ENCODE measurements at regions not wholly inside any gene's neighbourhood (a gene's known extent, or its start where the extent isn't known, plus 50 kb on each side); places are given as distances from the start of the nearest gene placed in this dataset.
"Not testable (repeated sequence)": the region's sequence is repeated elsewhere in the genome, so short reads cannot be mapped to it uniquely, and the experiment has no call there.

DNA sequence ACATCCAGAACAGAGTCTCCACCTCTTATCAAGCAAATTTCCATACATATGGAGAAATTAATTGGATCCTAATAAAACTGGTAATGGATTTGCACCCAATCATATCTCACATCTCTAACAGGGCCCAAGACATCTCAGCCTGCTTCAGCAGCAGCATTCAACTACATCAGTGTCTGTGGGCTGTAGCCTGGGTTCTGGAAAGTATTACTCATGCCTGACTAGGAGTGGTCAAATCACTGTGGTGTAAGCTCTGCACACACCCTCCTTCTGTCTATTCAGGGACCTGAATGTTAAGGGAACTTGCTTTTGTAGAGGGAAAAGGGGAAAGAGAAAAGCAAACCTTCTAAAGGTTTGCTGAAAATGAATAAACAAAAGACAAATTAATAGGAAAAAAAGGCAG is 607.7 kb downstream of the RPIA start:
- not testable (repeated sequence) for DNase-seq (ENCODE audit: low read depth)

DNA sequence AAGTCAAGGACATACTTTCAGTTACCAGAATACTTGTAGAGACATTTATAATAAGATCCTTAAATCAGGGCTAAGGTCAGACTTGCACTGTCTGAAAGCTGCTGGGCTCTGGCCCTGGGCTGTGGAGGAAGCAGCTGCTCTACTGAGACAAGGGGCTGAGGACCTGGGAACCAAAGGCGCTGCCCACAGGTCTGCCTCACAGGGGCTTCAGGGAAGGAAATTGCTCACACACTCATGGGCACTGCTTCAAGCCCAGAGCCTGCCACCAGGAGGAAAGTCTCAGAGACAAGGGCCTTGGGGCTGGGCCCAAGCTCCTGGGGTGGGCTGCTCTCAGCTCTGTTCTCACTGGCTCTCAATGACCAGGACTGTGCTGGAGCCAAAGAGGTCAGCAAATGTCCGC is 614.1 kb downstream of the RPIA start:
- not testable (repeated sequence) for DNase-seq (ENCODE audit: low read depth)

DNA sequence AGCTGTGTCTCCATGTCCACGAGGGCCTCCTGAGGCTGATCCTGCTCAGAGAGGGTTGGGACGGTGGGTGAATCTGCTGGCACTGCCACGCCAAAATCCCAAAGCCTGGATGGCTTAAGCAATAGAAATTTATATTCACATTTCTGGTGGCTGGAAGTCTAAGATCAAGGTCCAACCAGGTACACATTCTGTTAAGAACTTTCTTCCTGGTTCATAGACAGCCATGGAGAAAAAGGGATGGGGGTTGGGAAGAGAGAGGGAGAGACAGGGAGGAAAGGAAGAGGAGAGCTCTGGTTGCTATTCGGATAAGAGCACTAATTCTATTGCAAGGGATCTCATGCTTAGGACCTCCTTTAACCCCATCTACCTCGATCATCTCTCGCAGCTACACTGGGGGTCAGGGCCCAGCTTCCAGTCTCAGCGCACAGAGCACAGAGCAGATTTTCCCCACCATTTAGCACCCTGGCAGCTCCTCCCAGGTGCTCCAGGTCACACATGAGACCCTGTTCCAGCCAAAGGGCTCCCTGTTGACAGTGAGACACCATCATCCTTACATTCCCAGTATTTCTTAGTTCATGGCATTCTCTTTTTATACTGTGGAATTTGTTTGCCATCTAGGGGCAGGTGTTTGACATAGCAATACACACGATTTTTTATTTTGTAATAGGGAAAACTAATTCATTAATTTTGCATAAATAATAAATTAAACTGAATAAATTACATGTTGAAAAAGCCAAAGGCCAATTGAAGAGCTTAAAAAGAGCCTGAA is 615.6 kb downstream of the RPIA start:
- not testable (repeated sequence) for DNase-seq (ENCODE audit: low read depth)

DNA sequence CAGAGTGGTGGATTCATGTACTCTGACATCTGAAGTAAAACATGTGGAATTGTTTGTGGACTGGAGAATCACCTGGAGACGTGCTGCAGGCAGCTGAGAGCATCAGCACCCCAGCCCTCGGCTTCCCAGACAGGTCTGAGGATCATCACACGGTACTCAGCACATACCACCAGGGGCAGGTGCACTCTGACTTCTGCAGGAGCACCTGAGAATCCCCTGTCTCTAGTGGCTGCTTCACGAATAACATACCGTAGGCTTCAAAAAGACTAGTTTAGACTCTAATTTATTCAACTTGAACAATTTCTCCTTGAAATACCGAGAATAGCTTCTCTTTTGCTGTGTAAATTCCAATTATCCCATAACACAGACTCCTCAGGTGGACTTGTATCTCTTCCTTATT is 627.5 kb downstream of the RPIA start:
- DNase-seq (ENCODE audit: low read depth) = not testable (repeated sequence)

DNA sequence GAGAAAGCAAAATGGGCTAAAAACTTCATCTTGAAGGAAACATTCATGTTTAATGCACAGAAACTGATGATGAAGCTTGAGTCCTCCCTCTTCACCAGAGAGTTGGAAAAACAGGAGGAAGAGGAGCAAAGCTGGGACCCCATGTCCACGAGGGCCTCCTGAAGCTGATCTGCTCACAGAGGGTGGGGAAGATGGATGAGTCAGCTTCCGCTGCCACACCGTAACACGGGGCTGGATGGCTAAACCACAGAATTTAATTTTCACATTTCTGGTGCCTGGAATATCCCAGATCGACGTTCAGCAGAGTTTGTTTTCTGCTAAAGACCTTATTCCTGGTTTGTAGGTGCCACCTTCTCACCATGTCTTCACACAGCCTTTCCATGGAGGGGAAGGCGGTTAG is 634.4 kb downstream of the RPIA start:
- DNase-seq (ENCODE audit: low read depth) = not testable (repeated sequence)

DNA sequence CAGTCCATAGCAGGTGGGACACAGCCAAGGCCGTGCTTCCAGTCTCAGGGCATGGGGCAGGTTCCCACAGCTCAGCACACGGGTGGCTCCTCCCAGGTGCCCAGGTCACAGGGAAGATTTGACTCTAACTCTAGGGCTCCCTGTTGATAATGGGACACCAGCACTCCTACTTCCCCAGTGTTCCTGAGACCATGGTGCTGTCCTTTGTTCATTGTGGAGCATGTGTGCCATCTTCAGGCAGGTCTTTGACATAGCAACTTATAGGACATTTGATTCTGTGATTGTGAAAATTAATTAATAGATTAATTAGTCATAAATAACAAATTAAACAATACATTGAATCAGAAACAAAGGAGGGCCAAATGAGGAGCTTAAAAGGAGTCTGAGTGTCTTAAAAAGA is 635.0 kb downstream of the RPIA start:
- not testable (repeated sequence) for DNase-seq (ENCODE audit: low read depth)

DNA sequence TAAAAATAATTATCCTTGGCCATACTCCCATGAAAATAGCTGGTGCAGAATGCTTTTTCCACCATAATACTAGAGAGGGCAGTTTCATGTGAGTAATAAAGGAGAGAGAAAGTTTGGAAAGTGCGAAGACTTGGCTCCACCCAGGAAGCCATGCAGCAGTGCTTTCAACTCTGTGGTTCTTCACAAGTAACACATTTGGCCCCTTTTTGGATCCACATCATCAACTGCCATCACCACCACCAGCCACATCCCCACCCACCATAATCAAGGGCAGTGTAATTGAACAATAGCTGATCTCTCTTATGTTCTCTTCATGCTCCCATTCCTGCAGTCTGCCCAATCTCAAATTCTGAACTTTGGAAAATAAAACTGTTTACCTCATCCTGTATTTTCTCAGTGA is 637.3 kb downstream of the RPIA start:
- not testable (repeated sequence) for DNase-seq (ENCODE audit: low read depth)

Data from CMK (cell line).